H1 (cell line): ENCODE measurements at regions not wholly inside any gene's neighbourhood (a gene's known extent, or its start where the extent isn't known, plus 50 kb on each side); places are given as distances from the start of the nearest gene placed in this dataset.

ENCODE experiments used
- MAFK ChIP-seq: IDR thresholded peaks from 2 replicates; pipeline ENCODE4 v1.6.1; 2012; ENCODE audit warnings: low read depth, mild to moderate bottlenecking, improper control_type of control experiment, low read length
- POLR2A ChIP-seq, 2 experiments: IDR thresholded peaks; 1 replicate in 1 of 2; 2 replicates in 1 of 2; pipeline ENCODE4 v1.6.1; 2011; ENCODE audit warnings: low read depth in 2 of 2, low read length in 2 of 2, mild to moderate bottlenecking in 2 of 2; ENCODE audit errors: control extremely low read depth in 1 of 2
- RAD21 ChIP-seq, 2 experiments: IDR thresholded peaks in 1 of 2; conservative IDR thresholded peaks in 1 of 2; 2 replicates each; pipeline ENCODE4 v1.6.1; 2011; ENCODE audit warnings: low read depth in 2 of 2, low read length in 2 of 2, improper control_type of control experiment in 1 of 2, inconsistent platforms in 1 of 2, mild to moderate bottlenecking in 1 of 2, moderate library complexity in 1 of 2
- RFX5 ChIP-seq: IDR thresholded peaks from 2 replicates; pipeline ENCODE4 v1.6.1; 2011; ENCODE audit warnings: low read depth, low read length, improper control_type of control experiment, borderline replicate concordance
- TAF1 ChIP-seq: IDR thresholded peaks from 2 replicates; pipeline ENCODE4 v1.6.1; 2011; ENCODE audit warnings: mild to moderate bottlenecking, low read depth, low read length
- TF ChIP-seq, protein P1 (sequence below), 3 experiments: IDR thresholded peaks; 1 replicate in 2 of 3; 2 replicates in 1 of 3; pipeline versions ENCODE4 v1.5.1 to v1.6.1; 2011; ENCODE audit warnings: low read length in 3 of 3, mild to moderate bottlenecking in 3 of 3, inconsistent platforms in 2 of 3, low read depth in 1 of 3, moderate library complexity in 1 of 3; ENCODE audit not compliant: insufficient read depth in 1 of 3; ENCODE audit errors: control extremely low read depth in 1 of 3
- TF ChIP-seq, protein P2 (sequence below): IDR thresholded peaks from 2 replicates; pipeline ENCODE4 v1.6.1; 2011; ENCODE audit warnings: low read length, improper control_type of control experiment

DNA sequence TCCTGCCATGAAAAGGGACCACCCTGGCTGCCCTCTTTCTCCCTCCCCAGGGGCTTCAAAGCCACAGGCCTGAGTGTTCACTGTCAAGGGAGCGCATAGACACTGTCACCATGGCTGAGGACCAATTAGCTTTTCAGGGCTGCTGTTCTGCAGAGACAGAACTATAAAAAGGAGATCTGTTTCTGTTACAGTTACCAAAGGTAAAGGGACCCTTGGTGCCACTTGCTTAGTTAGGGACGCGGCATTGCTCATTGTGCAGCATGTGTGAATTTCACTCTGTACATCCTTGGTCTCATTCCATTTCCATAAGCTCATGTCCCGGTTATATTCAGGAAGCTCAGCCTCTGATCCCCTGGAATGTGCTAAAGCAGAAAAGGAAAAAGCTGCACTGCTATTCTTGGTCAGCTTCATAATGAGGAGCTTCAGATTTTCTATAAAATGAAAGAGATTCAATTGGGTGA, 55.5 kb upstream of the RNF152 start:
- TF ChIP-seq POLR2A (IDR thresholded peaks at IDR 0.05; ENCODE audit: control extremely low read depth in 1 of 2, low read depth in 2 of 2, low read length in 2 of 2) (no peak), TAF1 (no peak), RFX5 (no peak), RAD21 (IDR thresholded peaks at IDR 0.05 in 1 of 2, conservative IDR thresholded peaks at IDR 0.05 in 1 of 2; ENCODE audit: low read depth in 2 of 2, low read length in 2 of 2) (no peak), MAFK (no peak)
- TF ChIP-seq, protein P1, sequence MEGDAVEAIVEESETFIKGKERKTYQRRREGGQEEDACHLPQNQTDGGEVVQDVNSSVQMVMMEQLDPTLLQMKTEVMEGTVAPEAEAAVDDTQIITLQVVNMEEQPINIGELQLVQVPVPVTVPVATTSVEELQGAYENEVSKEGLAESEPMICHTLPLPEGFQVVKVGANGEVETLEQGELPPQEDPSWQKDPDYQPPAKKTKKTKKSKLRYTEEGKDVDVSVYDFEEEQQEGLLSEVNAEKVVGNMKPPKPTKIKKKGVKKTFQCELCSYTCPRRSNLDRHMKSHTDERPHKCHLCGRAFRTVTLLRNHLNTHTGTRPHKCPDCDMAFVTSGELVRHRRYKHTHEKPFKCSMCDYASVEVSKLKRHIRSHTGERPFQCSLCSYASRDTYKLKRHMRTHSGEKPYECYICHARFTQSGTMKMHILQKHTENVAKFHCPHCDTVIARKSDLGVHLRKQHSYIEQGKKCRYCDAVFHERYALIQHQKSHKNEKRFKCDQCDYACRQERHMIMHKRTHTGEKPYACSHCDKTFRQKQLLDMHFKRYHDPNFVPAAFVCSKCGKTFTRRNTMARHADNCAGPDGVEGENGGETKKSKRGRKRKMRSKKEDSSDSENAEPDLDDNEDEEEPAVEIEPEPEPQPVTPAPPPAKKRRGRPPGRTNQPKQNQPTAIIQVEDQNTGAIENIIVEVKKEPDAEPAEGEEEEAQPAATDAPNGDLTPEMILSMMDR (IDR thresholded peaks at IDR 0.05; ENCODE audit: control extremely low read depth in 1 of 3, insufficient read depth in 1 of 3, low read depth in 1 of 3, low read length in 3 of 3) = no peak
- TF ChIP-seq, protein P2, sequence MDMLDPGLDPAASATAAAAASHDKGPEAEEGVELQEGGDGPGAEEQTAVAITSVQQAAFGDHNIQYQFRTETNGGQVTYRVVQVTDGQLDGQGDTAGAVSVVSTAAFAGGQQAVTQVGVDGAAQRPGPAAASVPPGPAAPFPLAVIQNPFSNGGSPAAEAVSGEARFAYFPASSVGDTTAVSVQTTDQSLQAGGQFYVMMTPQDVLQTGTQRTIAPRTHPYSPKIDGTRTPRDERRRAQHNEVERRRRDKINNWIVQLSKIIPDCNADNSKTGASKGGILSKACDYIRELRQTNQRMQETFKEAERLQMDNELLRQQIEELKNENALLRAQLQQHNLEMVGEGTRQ = no peak
